ENCODE measurements at regions not wholly inside any gene's neighbourhood (a gene's known extent, or its start where the extent isn't known, plus 50 kb on each side); places are given as distances from the start of the nearest gene placed in this dataset.

DNA sequence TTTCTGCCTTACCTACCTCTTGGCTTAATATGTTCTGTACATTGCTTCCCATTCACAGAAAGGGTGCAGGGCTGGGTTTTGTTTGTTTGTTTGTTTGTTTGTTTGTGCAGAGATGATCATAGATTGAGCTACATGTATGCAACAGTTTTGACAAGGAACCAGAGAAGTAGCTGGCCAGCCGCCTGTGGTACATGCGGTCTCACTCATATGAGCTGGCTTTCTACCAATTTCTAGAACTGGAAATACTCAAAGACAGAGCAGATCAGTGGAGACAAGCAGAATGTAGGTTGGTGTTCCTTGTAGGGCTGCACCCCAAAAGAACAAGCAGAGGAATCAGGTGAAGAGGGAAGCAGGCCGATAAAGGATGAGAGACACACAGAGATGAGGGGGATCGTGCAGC, 502.7 kb downstream of the SOX2 start:
- DNase-seq (ENCODE audit: low read depth in 2 of 2): no peak

- DNase-seq (ENCODE audit: low read depth in 2 of 2): no peak
These were observed 504.2 kb downstream of the SOX2 start for GRCh38 chr3:182215881-182216280.

DNA sequence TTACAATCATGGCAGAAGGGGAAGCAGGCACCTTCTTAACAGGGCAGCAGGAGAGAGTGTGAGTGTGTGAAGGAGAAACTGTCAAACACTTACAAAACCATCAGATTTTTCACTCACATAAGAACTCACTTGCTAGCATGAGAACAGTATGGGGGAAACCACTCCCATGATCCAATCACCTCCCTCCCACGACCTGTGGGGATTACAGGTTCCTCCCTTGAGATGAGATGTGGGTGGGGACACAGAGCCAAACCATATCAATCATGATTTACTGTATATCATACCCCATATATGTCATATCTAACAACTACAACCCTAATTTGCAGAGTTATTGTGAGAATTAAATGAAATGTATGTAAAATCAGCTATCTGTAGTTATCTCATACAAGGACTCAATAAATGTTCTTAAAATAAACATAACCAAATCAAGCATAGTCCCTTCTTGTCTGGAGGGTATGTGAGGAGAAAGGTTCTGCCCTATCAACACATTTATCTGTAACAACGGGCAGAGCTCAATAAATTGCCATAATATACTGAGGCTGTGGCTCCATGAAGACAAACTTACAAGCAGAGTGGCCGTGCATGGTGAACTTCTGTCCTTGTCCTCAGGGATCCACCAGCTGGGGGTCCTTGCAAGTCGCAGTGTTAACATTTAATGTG, 504.7 kb downstream of the SOX2 start:
- DNase-seq (ENCODE audit: low read depth in 2 of 2): no peak

- no peak for DNase-seq (ENCODE audit: low read depth in 2 of 2)
These were observed 508.3 kb downstream of the SOX2 start for GRCh38 chr3:182220013-182220412.

GRCh38 chr3:182220471-182220870, 508.7 kb downstream of the SOX2 start:
- no peak for DNase-seq (ENCODE audit: low read depth in 2 of 2)

- no peak for DNase-seq (ENCODE audit: low read depth in 2 of 2)
These were observed 515.3 kb downstream of the SOX2 start for GRCh38 chr3:182226995-182227394.

DNA sequence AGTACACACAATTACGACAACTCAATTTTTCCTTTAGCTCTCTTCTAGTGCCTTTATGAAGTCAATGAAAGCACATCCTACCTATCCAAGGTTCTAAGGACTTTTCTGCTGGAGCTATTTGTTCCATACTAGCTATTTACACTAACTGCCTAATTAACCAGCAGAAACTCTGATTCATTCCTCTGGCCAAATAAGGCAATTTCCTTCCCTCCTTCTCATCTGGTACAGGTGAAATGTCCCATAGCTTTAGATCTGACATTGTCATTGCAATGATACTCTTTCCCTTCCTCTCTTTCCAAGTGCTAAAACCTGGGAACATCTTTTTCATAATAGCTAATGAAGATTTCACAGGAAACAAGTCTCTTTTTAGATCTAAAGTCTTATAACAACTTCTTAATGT, 521.7 kb downstream of the SOX2 start:
- no peak for DNase-seq (ENCODE audit: low read depth in 2 of 2)

DNA sequence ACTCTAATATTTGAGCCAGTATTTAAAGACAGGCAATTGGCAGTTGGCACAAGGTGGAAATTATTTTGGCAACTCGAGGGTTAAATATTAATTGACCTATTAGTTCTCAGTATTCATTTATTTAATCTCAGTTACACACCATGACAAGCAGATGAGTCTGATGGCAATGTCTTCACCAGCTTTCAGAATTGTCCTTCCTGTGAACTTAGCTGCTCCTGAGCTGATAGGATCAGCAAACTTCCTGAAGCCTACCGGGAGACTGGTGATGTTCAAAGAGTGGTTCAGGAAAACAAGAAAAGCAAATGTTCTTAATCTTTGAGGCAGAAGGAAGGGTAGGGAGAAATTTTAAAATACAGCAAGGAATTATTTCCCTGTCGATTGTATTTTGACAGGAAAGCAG, 522.2 kb downstream of the SOX2 start:
- DNase-seq (ENCODE audit: low read depth in 2 of 2): no peak

DNA sequence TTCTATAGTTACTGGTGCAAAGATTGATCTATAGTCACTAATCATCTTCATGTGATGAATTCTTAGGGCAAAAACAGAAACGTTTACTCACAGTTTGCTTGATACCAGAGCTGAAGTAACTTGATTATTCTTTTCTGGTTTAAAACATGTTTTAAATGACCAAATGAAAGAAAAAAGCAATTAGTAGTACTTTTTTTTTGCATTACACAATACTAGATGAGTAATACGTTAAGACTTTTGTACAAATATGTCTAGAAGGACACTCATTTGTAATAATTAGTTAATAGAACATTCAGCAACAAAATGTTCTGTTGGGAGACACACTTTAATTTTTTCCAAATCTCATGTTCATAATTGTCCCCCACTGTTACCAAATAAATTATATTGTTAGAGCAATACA, 523.2 kb downstream of the SOX2 start:
- no peak for DNase-seq (ENCODE audit: low read depth in 2 of 2)

DNA sequence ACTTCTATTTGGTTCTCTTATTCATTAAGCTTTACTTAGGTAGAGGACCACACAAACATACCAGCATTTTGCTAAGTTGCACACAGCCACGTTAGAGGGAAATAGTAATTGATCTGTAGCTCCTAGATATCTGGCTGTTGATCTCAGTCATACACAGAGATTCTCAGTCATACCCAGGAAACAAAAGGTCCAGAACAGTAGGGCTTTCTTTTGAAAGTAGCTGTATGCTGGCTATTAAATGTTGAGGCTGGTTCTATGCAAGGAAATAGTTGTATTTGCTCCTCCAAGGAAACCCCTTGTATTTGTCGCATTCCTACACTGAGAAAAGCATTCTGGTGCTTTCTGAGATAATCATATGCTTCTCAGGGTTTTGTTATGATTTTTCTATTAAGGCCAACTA, 523.8 kb downstream of the SOX2 start:
- no peak for DNase-seq (ENCODE audit: low read depth in 2 of 2)

- no peak for DNase-seq (ENCODE audit: low read depth in 2 of 2)
These were observed 526.4 kb downstream of the SOX2 start for GRCh38 chr3:182238126-182238525.

DNA sequence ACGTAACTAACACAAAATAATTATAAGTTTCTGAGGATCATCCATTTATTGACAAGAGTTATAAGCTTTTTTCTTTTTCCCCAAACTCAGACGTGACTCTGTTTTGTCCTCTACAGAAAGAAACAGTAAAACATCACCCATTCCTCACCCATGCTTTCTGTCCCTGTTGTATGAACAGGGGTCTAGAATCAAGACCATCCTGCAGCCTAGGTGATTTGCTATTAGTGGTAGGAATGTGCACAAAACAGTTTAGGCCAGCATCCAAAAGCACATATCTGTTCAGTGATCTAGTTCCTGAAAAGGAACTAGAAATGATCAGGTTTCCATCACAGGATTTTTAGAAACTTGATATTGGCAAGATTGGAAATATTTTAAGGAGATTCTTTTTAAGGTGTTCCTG, 527.6 kb downstream of the SOX2 start:
- DNase-seq (ENCODE audit: low read depth in 2 of 2): no peak

GRCh38 chr3:182240474-182240873, 528.7 kb downstream of the SOX2 start:
- no peak for DNase-seq (ENCODE audit: low read depth in 2 of 2)

DNA sequence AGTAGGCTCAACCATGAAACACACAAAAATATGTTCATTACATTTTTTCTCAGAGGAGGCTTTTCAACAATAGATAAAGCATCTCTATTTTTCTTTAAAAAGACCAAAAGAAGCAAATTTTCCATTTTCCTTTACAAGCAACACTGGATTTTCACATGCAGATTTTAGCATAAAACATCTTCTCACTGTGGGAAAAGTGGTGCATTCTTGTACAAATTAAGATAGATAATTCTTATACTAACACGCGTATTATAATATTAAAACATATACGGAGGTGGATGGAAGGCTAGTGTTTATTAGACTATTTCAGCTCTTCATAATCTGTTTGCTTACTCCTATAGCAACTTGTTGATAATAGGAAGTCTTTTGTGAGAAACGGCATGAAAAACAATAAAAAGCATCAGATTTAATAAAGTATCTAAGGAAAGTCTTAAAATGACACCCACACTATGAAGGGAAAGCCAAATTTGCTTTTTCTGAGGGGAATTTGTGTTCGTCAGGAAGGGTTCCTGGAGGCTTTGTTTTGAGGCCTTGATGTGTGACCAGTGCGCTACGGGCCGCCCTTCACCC, 529.6 kb downstream of the SOX2 start:
- no peak for DNase-seq (ENCODE audit: low read depth in 2 of 2)

DNA sequence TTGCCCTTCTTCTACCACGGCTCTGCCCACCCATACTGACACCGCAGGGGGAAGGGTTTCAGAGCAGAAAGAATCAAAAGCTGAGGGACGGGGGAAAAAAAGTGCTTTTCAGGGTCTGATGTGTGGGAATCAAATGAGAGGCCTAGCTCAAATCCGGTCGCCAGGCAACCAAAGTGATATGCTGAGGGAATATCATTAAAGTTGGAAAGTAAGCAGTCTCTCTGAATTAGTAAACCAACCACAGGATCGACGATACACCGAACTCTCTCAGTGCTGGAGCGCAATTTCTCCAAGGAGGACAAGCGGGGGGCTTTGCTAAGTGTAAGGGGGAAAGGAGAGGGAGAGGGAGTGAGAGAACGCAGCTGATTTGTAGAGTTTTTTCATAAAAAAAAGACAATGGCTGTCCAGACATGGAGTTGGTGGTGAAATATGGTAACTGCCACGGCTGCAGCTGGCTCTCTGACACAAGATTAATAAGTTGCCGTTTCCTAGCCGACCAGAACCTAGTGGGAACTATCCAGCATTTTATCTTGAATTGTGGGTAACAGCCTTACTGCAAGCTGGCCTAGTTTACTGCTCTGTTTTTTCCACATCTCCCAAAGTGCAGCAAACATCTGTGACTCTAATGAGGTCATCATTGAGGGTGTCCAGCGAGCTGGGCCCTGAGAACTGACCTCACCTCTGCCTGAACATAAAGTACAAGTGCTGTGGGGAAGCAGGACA, 530.2 kb downstream of the SOX2 start:
- DNase-seq (ENCODE audit: low read depth in 2 of 2): no peak

- no peak for DNase-seq (ENCODE audit: low read depth in 2 of 2)
These were observed 530.8 kb downstream of the SOX2 start for GRCh38 chr3:182242489-182242942.

DNA sequence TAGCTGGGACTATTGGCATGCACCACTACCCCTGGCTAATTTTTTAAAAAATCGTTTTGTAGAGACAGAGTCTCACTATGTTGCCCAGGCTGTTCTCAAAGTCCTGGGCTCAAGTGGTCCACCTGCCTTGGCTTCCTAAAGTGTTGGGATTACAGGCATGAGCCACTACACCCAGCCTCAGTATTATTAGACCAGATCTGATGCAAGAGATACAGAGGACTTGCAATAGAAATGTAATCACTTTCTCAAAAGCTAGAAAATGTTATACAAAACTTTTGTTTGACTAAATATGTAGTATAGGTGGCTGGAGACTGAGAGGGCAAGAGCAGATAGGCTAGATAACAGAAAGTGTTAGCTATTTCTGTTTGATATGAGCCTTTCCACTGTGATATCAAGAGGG, 531.9 kb downstream of the SOX2 start:
- DNase-seq (ENCODE audit: low read depth in 2 of 2): no peak

GRCh38 chr3:182244222-182244971, 532.7 kb downstream of the SOX2 start:
- DNase-seq (ENCODE audit: low read depth in 2 of 2): no peak

DNA sequence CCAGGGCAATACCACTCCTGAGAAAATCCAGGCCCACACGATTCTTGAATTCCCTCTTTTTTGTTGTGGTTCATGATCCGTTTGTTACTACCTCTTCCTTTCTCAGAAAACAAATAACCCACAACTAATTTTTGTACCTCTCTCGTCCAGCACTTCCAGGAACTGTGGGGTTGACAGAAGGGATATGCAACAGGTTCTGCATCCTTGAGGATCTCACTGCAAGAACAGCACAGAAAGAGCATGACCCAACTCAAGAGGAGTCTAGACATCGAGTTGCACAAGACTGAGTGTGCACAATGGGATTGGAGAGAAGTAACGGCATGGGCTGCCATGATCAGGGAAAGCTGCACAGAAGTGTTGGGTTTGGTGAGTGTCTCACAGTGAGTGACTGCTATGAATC, 533.3 kb downstream of the SOX2 start:
- no peak for DNase-seq (ENCODE audit: low read depth in 2 of 2)

- DNase-seq (ENCODE audit: low read depth in 2 of 2): no peak
These were observed 535.1 kb downstream of the SOX2 start for GRCh38 chr3:182246870-182247269.

DNA sequence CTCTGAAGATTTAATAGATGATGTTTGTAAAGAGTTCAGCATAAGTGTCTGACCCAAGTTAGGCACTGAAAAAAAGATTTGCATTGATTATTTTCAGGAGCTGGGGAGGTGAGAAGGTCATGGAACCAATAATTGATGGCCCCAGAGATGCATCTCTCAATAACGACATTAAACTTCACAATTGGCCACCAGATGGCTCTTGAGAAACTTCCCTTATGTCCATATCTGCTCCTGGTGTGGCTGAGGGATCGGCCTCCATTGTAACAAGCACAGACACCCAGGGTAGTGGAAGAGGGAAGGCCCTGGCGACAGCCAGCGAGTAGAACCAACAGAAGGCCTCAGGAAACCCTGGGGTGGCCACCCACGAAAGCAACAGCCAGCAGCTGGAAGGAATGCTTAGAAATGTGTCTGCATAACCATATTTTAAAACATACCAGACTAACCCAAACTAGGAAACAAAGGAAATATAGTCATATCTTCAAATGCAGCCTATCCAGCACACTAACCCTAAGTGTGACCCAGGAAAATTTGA, 536.7 kb downstream of the SOX2 start:
- no peak for DNase-seq (ENCODE audit: low read depth in 2 of 2)

DNA sequence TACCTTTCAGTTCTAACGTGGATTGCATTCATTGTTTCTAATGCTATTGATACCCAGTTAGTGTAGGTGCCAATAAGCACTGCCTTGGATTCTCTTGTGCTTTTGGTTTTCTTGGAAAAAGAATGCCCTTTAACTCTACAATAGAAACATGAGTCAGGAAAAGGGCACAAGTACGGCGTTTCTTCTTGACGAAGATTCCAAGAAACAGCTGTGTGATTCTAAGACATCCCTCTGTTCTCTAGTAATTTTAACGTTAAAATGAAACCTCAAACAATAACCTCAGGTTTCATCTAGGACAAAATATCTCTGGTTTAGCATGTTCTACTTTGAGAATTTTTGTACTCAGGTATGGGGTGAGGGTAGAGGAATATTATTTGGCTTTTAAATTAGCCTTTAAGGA, 540.5 kb upstream of the ATP11B start:
- no peak for DNase-seq (ENCODE audit: low read depth in 2 of 2)
